HepG2 (cell line): ENCODE measurements at regions not wholly inside any gene's neighbourhood (a gene's known extent, or its start where the extent isn't known, plus 50 kb on each side); places are given as distances from the start of the nearest gene placed in this dataset.

ENCODE experiments used
- ATAC-seq: fragments of 200-7000 bp; cut with Tn5 transposase; 3 replicates; pipeline ENCODE4 v1.9.1; 2020; ENCODE audit warnings: mild to moderate bottlenecking, moderate library complexity
- BruUV-seq: library from RNA; stranded (reverse); fragments of 400-500 nt; replicated peaks from 2 replicates; lab custom pipeline; 2021; lab: Mats Ljungman, UMichigan
- CTCF ChIA-PET: fragments of 300-600 bp; formaldehyde crosslinking; extraction: SDS; loops from one replicate; lab custom pipeline; 2021; ENCODE audit warnings: low total read pairs, inconsistent platforms, low intra/inter-chr PET ratio; lab: Yijun Ruan, JAX
- POLR2A ChIA-PET: fragments of 350-600 bp; sonication (Branson Sonifier 250); formaldehyde crosslinking; loops from one replicate; lab custom pipeline; 2020; ENCODE audit warnings: antibody characterized with exemption, inconsistent platforms; lab: Yijun Ruan, JAX
- DNase-seq: peaks from one replicate; pipeline ENCODE4 v3.0.0-alpha.2; 2015; ENCODE audit warnings: low spot score
- FAIRE-seq: peaks from 3 replicates; lab custom pipeline; 2011; peaks lifted over from hg19 to GRCh38; lab: Jason Lieb, UNC
- H2AFZ ChIP-seq: one replicate; pipeline ENCODE4 v1.6.1; 2011; ENCODE audit warnings: low read length, inconsistent platforms
- H3K27ac ChIP-seq: fragments of 300-600 bp; 3 replicates; pipeline ENCODE4 v1.8.0; 2011; ENCODE audit warnings: mixed run types, mild to moderate bottlenecking, mixed read lengths, low read length, inconsistent platforms; ENCODE audit not compliant: insufficient read depth; ENCODE audit errors: extremely low read length
- H3K27me3 ChIP-seq, 2 experiments: fragments of 200-600 bp in 1 of 2; 2 replicates in 1 of 2; 3 replicates in 1 of 2; pipeline versions ENCODE4 v1.6.0 to v1.8.0; 2011; ENCODE audit warnings: low read length in 2 of 2, mild to moderate bottlenecking in 2 of 2, moderate library complexity in 2 of 2, inconsistent platforms in 1 of 2; ENCODE audit not compliant: insufficient read depth in 2 of 2, control insufficient read depth in 1 of 2
- H3K36me3 ChIP-seq, 2 experiments: fragments of 200-600 bp in 1 of 2; replicated peaks in 1 of 2; 2 replicates in 1 of 2; 3 replicates in 1 of 2; pipeline versions ENCODE4 v1.5.1 to v1.8.0; 2011; ENCODE audit warnings: low read length in 2 of 2, inconsistent platforms in 1 of 2; ENCODE audit not compliant: insufficient read depth in 2 of 2, control insufficient read depth in 1 of 2
- H3K4me1 ChIP-seq: 2 replicates; pipeline ENCODE4 v1.5.1; 2012; ENCODE audit warnings: low read length, inconsistent platforms; ENCODE audit not compliant: insufficient read depth
- H3K4me2 ChIP-seq: 2 replicates; pipeline ENCODE4 v1.6.0; 2011; ENCODE audit warnings: low read depth, low read length, inconsistent platforms
- H3K4me3 ChIP-seq, 3 experiments: fragments of 200-600 bp in 1 of 3; sonication (generic), shearing (Covaris generic) in 1 of 3; replicated peaks in 1 of 3; 2 replicates each; pipeline ENCODE4 v1.5.1; 2011 to 2016; ENCODE audit warnings: low read length in 3 of 3, inconsistent platforms in 2 of 3, low read depth in 2 of 3, mild to moderate bottlenecking in 2 of 3, control low read depth in 1 of 3, mixed read lengths in 1 of 3; ENCODE audit not compliant: insufficient read depth in 1 of 3
- H3K79me2 ChIP-seq: one replicate; pipeline ENCODE4 v1.6.1; 2011; ENCODE audit warnings: low read length, inconsistent platforms; ENCODE audit not compliant: insufficient read depth
- H3K9ac ChIP-seq: 2 replicates; pipeline ENCODE4 v1.6.0; 2011; ENCODE audit warnings: mild to moderate bottlenecking, low read depth, low read length, inconsistent platforms; ENCODE audit not compliant: insufficient read depth
- H3K9me3 ChIP-seq: 2 replicates; pipeline ENCODE4 v1.5.1; 2012; ENCODE audit warnings: mild to moderate bottlenecking, low read length
- H4K20me1 ChIP-seq: 2 replicates; pipeline ENCODE4 v1.6.0; 2011; ENCODE audit warnings: inconsistent platforms, mild to moderate bottlenecking, low read length, moderate library complexity; ENCODE audit not compliant: insufficient read depth
- BRF2 ChIP-seq: sonication (generic); formaldehyde crosslinking; IDR thresholded peaks from 2 replicates; pipeline ENCODE4 v1.8.1; 2022; ENCODE audit warnings: mild to moderate bottlenecking, missing genetic modification reagents
- EZH2 ChIP-seq: conservative IDR thresholded peaks from 2 replicates; pipeline ENCODE4 v1.6.1; 2012; ENCODE audit warnings: mild to moderate bottlenecking, low read depth, low read length, moderate library complexity
- FOXO1 ChIP-seq: sonication (generic); formaldehyde crosslinking; IDR thresholded peaks from 2 replicates; pipeline ENCODE4 v1.4.0; 2020; ENCODE audit warnings: missing genetic modification reagents
- MZF1 ChIP-seq: sonication (generic); formaldehyde crosslinking; IDR thresholded peaks from 2 replicates; pipeline ENCODE4 v1.8.1; 2023; ENCODE audit warnings: mild to moderate bottlenecking, missing genetic modification reagents, borderline replicate concordance
- NR2C2 ChIP-seq: sonication (generic); formaldehyde crosslinking; IDR thresholded peaks from 2 replicates; pipeline ENCODE4 v1.4.0; 2020; ENCODE audit warnings: missing genetic modification reagents, mild to moderate bottlenecking, moderate library complexity, borderline replicate concordance
- REXO4 ChIP-seq: sonication (generic); formaldehyde crosslinking; IDR thresholded peaks from 2 replicates; pipeline ENCODE4 v1.8.0; 2022; ENCODE audit warnings: missing genetic modification reagents, mild to moderate bottlenecking, borderline replicate concordance
- RNF219 ChIP-seq: sonication (generic); formaldehyde crosslinking; IDR thresholded peaks from 2 replicates; pipeline ENCODE4 v1.5.0; 2020; ENCODE audit warnings: mild to moderate bottlenecking, missing genetic modification reagents
- SMAD9 ChIP-seq: sonication (generic); formaldehyde crosslinking; IDR thresholded peaks from 2 replicates; pipeline ENCODE4 v1.5.1; 2020; ENCODE audit warnings: mild to moderate bottlenecking, missing genetic modification reagents
- SMYD3 ChIP-seq: sonication (generic); formaldehyde crosslinking; IDR thresholded peaks from 2 replicates; pipeline ENCODE4 v1.8.1; 2023; ENCODE audit warnings: mild to moderate bottlenecking, missing genetic modification reagents
- U2AF2 ChIP-seq: fragments of 200-400 bp; formaldehyde crosslinking; IDR thresholded peaks from 2 replicates; pipeline ENCODE4 v1.6.1; 2017; ENCODE audit warnings: low read depth, mild to moderate bottlenecking, low read length
- XBP1 ChIP-seq: sonication (generic); formaldehyde crosslinking; IDR thresholded peaks from 2 replicates; pipeline ENCODE4 v1.5.0; 2020; ENCODE audit warnings: missing genetic modification reagents
- ZNF724P ChIP-seq: sonication (generic); formaldehyde crosslinking; IDR thresholded peaks from 2 replicates; pipeline ENCODE4 v1.8.0; 2022; ENCODE audit warnings: missing genetic modification reagents, borderline replicate concordance
- WGBS: methylation state at CpG from one replicate; pipeline ENCODE4 v1.1.6; 2017; ENCODE audit warnings: low lambda C conversion rate; 5-methylcytosine and 5-hydroxymethylcytosine counted together
- in situ Hi-C: cut with HindIII; loops from 2 replicates; pipeline ENCODE4 v1.10.0; 2017; ENCODE audit warnings: low pct_unique_long_range_greater_than_20kb; ENCODE audit not compliant: extremely low pct_ligation_motif_present
- intact Hi-C: fragments of 100-400 bp; cut with micrococcal nuclease; formaldehyde crosslinking; loops from one replicate; pipeline ENCODE4 v1.10.0; 2022; ENCODE audit not compliant: unreplicated experiment
- TF ChIP-seq, protein P1 (sequence below): IDR thresholded peaks from 2 replicates; pipeline ENCODE4 v1.6.1; 2012; ENCODE audit warnings: low read depth, low read length, improper control_type of control experiment
- TF ChIP-seq, protein P2 (sequence below): sonication (generic); formaldehyde crosslinking; IDR thresholded peaks from 2 replicates; pipeline ENCODE4 v1.9.0; 2021; ENCODE audit warnings: missing genetic modification reagents, mild to moderate bottlenecking, borderline replicate concordance

DNA sequence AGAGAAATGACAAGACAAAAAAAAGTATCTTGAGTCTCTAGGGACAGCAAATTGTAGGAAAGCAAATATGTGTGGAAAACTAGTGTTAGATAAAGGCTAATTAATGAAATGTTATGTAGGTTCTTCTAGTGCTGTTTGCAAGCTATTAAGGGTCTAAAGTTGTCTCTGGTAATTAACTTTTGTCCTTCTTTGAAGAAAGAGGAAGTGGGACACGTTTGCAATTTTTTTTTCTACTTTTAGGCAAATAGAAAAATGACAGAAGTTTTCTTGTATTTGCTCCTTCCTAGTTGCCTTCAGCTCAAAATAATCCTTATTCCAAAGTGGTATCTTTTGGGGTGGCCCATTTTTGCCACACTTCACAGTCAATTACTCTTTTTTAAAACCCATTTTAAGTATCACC lies 1877.7 kb upstream of the PRR20A start:
- Histone ChIP-seq H3K9ac (no peak overlapping the region), H2AFZ (no peak overlapping the region), H3K4me2 (no peak overlapping the region), H3K4me3 (no peak overlapping the region), H3K36me3 (no peaks in the 10 kb centered on the region), H3K9me3 (peaks cover 30% of the 10 kb centered on the region; the same call in 1 of the 2 replicates), H3K79me2 (no peaks in the 10 kb centered on the region), H4K20me1 (no peaks in the 10 kb centered on the region), H3K4me1 (no peaks in the 10 kb centered on the region), H3K27ac (no peak overlapping the region), H3K27me3 (no peaks in the 10 kb centered on the region)
- intact Hi-C loops (no loop called here), in situ Hi-C loops (no loop called here)
- FAIRE-seq, result no peak
- TF ChIP-seq EZH2 (no peak), SMYD3 (CRISPR knock-in tag) (no peak), SMAD9 (CRISPR knock-in tag) (no peak), U2AF2 (no peak), RNF219 (no peak), NR2C2 (CRISPR knock-in tag) (no peak), FOXO1 (CRISPR knock-in tag) (no peak), BRF2 (CRISPR knock-in tag) (no peak), ZNF724P (no peak), XBP1 (CRISPR knock-in tag) (no peak), MZF1 (CRISPR knock-in tag) (no peak), REXO4 (no peak)
- TF ChIP-seq, protein P1, sequence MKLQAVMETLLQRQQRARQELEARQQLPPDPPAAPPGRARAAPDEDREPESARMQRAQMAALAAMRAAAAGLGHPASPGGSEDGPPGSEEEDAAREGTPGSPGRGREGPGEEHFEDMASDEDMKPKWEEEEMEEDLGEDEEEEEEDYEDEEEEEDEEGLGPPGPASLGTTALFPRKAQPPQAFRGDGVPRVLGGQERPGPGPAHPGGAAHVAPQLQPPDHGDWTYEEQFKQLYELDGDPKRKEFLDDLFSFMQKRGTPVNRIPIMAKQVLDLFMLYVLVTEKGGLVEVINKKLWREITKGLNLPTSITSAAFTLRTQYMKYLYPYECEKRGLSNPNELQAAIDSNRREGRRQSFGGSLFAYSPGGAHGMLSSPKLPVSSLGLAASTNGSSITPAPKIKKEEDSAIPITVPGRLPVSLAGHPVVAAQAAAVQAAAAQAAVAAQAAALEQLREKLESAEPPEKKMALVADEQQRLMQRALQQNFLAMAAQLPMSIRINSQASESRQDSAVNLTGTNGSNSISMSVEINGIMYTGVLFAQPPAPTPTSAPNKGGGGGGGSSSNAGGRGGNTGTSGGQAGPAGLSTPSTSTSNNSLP, result no peak
- TF ChIP-seq, protein P2, sequence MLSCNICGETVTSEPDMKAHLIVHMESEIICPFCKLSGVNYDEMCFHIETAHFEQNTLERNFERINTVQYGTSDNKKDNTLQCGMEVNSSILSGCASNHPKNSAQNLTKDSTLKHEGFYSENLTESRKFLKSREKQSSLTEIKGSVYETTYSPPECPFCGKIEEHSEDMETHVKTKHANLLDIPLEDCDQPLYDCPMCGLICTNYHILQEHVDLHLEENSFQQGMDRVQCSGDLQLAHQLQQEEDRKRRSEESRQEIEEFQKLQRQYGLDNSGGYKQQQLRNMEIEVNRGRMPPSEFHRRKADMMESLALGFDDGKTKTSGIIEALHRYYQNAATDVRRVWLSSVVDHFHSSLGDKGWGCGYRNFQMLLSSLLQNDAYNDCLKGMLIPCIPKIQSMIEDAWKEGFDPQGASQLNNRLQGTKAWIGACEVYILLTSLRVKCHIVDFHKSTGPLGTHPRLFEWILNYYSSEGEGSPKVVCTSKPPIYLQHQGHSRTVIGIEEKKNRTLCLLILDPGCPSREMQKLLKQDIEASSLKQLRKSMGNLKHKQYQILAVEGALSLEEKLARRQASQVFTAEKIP (CRISPR knock-in tag), result no peak
- CTCF ChIA-PET, result no interaction called here
- ATAC-seq, result no peak
- BruUV-seq, result no TSS peak
- POLR2A ChIA-PET, result no interaction called here
- 4% methylated on average over 1 of the region's 1 CpG for WGBS
- no peak for DNase-seq
